ENCODE measurements at regions not wholly inside any gene's neighbourhood (a gene's known extent, or its start where the extent isn't known, plus 50 kb on each side); places are given as distances from the start of the nearest gene placed in this dataset.
"Not testable (repeated sequence)": the region's sequence is repeated elsewhere in the genome, so short reads cannot be mapped to it uniquely, and the experiment has no call there.

GRCh38 chr6:144479991-144480390 is 194.9 kb downstream of the UTRN start:
- no peak for DNase-seq

GRCh38 chr6:144480473-144480872 is 195.3 kb downstream of the UTRN start:
- DNase-seq = no peak

GRCh38 chr6:144481527-144481926 is 196.4 kb downstream of the UTRN start:
- DNase-seq = no peak

- peak; percentile 4 to 64 for DNase-seq
These were observed 197.0 kb downstream of the UTRN start for GRCh38 chr6:144482142-144482541.

GRCh38 chr6:144485531-144485930 is 200.4 kb downstream of the UTRN start:
- no peak for DNase-seq

DNA sequence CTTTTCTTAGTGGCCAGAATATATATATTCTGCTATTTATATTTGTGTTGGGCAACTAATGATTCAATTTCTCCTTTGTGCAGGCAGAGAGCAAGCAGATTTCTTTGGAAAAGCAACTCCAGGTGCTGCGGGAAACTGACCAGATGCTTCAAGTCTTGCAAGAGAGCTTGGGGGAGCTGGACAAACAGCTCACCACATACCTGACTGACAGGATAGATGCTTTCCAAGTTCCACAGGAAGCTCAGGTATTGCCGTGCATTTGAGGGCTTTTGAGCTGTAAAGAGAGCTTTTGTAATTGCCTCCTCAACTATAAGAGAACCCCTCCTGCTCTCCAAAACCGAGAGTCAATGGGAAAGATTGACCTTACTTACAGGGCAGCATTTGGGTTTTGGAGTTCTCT is 203.5 kb downstream of the UTRN start:
- no peak for DNase-seq

DNA sequence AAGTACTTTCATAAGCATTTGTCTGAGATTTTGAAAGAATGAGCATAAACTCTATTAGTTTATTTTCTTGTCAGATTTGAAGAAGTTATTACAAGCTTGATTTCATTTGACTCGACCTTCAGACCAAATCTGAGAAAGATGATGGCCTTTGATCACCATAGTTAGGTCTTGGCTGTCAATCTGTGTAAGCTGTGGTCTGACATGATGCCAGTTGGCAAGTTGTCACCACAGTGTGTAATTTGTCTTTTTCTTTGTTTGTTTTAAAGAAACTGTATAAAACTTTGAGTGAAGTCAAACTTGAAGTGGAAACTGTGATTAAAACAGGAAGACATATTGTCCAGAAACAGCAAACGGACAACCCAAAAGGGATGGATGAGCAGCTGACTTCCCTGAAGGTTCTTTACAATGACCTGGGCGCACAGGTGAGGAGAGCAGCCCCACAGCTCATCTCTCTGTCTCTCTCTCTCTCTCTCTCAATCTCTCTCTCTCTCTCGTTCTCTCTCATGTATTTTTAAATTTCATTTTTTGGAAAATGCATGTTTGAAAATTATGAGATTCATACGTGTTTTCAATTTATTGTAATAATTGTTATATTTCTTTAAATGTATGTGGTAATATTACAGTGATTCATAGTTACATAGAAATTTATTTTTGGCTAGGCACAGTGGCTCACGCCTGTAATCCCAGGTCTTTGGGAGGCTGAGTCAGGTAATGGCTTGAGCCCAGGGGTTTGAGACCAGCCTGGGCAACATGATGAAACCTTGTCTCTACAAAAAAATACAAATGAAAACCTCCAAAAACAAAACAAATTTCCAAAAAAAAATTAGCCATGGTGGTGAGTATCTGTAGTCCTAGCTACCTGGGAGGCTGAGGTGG is 208.1 kb downstream of the UTRN start:
- DNase-seq = no peak

DNA sequence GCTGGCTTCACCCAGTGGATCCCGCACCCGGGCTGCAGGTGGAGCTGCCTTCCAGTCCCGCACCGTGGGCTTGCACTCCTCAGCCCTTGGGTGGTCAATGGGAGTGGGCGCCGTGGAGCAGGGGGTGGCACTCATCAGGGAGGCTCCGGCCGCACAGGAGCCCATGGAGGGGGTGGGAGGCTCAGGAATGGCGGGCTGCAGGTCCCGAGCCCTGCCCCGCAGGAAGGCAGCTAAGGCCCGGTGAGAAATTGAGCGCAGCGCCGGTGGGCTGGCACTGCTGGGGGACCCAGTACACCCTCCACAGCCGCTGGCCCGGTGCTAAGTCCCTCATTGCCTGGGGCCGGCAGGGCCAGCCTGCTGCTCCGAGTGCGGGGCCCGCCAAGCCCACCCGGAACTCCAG is 209.9 kb downstream of the UTRN start:
- not testable (repeated sequence) for DNase-seq

GRCh38 chr6:144497650-144498049 is 212.5 kb downstream of the UTRN start:
- no peak for DNase-seq

DNA sequence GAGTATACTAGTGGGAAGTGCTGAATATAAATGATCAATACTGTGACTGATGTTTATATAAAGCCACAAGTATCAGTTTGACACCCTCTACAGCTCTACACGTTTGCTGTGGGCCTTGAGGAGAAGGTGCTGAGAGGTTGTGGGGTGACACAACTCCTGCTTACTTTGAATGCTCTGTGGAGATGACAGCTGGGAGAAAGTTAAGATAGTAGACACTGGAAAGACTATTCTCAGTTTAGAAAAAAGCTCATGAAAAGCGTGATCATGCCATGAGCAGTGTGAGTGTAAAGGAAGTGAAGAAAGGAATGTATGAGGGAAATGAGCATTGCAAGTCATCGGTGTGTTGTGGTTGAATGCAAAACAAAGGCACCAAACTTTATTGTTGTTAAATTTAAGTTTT is 215.8 kb downstream of the UTRN start:
- DNase-seq = no peak

- DNase-seq = not testable (repeated sequence)
These were observed 220.1 kb downstream of the UTRN start for GRCh38 chr6:144505214-144505613.

DNA sequence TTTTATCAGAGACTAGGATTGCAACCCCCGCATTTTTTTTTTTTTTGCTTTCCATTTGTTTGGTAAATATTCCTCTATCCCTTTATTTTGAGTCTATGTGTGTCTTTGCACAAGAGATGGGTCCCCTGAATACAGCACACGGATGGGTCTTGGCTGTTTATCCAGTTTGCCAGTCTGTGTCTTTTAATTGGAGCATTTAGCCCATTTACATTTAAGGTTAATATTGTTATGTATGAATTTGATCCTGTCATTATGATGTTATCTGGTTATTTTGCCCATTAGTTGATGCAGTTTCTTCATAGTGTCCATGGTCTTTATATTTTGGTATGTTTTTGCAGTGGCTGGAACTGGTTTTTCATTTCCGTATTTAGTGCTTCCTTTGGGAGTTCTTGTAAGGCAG is 220.9 kb downstream of the UTRN start:
- not testable (repeated sequence) for DNase-seq

- DNase-seq = not testable (repeated sequence)
These were observed 222.7 kb downstream of the UTRN start for GRCh38 chr6:144507772-144508312.

- DNase-seq = no peak
These were observed 225.7 kb downstream of the UTRN start for GRCh38 chr6:144510859-144511258.

DNA sequence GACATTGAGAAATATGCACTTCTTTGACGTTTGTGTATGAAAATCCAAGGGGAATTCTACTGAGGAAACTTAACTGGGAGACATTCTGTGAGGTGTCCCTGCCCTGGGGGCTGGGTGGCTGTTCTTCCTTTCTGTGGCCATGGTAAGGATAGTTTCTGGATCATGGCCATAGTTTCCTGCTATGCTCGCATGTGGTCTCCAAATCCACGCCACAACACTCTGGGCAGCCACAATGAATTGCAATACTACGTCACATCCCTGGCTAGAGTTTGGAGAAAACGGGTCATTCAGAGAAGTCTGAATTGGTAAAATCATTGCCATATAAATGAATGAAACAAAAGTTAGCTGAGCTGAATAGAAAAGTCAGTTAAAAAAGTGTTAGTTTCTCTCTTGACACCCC is 230.6 kb downstream of the UTRN start:
- DNase-seq = no peak

- DNase-seq = no peak
These were observed 234.3 kb downstream of the UTRN start for GRCh38 chr6:144519426-144519825.

- DNase-seq = peak in 1 of 2 experiments; percentile 25
These were observed 243.7 kb downstream of the UTRN start for GRCh38 chr6:144528743-144529425.

DNA sequence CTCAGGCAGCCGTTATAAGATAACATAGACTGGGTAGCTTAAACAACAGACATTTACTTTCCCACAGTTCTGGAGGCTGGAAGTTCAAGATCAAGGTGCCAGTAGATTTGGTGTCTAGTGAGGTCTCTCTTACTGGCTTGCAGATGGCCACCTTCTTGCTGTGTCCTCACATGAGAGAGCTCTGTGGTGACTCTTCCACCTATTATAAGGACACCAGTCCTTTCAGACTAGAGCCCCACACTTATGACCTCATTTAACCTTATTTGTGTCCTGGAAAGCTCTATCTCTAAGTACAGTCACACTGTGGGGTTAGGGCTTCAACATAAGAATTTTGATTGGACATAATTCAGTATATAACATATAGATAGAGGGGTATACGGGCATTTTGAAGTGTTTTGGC is 245.0 kb downstream of the UTRN start:
- no peak for DNase-seq

- not testable (repeated sequence) for DNase-seq
These were observed 247.1 kb downstream of the UTRN start for GRCh38 chr6:144532238-144532637.

- no peak for DNase-seq
These were observed 249.0 kb downstream of the UTRN start for GRCh38 chr6:144534180-144534579.

GRCh38 chr6:144535630-144536029 is 250.5 kb downstream of the UTRN start:
- peak in 1 of 2 experiments; percentile 0 for DNase-seq

DNA sequence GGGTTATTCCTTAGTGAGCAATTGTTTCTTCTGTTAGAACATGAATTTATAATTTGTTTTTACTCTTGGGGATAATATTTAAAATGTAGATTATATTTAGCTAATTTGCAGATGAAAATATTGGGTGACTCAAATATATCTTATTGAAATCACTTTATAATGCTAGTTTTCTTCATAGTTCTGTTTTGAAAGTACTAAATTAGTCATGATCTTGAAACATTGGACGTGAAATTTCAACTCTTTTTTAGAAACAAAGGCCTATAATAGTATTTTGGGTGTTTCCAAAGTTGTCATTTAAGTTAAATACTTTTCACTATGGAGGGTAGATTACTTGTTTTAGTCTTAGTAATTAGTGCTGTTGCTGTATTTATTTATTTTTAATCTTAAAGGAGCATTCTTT is 250.9 kb downstream of the UTRN start:
- DNase-seq = no peak

- DNase-seq = no peak
These were observed 258.1 kb downstream of the UTRN start for GRCh38 chr6:144543006-144543871.
